ENCODE measurements at regions not wholly inside any gene's neighbourhood (a gene's known extent, or its start where the extent isn't known, plus 50 kb on each side); places are given as distances from the start of the nearest gene placed in this dataset.

- TF ChIP-seq CTCF (conservative IDR thresholded peaks at IDR 0.05) (no peak), ZFX (IDR thresholded peaks at IDR 0.05) (no peak)
These were observed 200.9 kb upstream of the DTNA start for GRCh38 chr18:34509163-34509562.

Data from C4-2B (cell line).